ENCODE measurements at regions not wholly inside any gene's neighbourhood (a gene's known extent, or its start where the extent isn't known, plus 50 kb on each side); places are given as distances from the start of the nearest gene placed in this dataset.
"Not testable (repeated sequence)": the region's sequence is repeated elsewhere in the genome, so short reads cannot be mapped to it uniquely, and the experiment has no call there.

DNA sequence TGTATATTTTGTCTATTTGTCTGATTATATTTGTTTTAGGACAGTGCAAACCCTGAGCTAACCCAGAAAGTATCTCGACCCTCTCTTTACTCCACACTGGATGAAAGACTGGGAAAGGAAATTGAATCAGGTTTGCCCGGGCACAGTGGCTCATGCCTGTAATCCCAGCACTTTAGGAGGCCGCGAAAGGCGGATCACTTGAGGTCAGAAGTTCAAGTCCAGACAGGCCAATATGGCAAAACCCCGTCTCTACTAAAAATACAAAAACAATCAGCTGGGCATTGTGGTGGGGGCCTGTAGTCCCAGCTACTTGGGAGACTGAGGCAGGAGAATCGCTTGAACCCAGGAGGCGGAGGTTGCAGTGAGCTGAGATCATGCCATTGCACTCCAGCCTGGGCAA lies 234.2 kb downstream of the BAMBI start:
- ATAC-seq; H3K4me3 Mint-ChIP-seq; DNase-seq; H3K27me3 Mint-ChIP-seq; H3K27ac Mint-ChIP-seq; H3K36me3 Mint-ChIP-seq; CTCF ChIA-PET; H3K4me1 Mint-ChIP-seq; H3K9me3 Mint-ChIP-seq (ENCODE audit: low read depth): not testable (repeated sequence)

- DNase-seq (no peak), ATAC-seq (no peak)
- Mint-ChIP-seq H3K9me3 (ENCODE audit: low read depth) (no peaks in the 10 kb centered on the region), H3K27me3 (no peaks in the 10 kb centered on the region), H3K27ac (no peak overlapping the region), H3K4me3 (no peak overlapping the region), H3K36me3 (no peaks in the 10 kb centered on the region), H3K4me1 (no peaks in the 10 kb centered on the region)
- CTCF ChIA-PET = no interaction called here
Measured at GRCh38 chr10:28912017-28912783, 234.9 kb downstream of the BAMBI start.

- DNase-seq (no peak), ATAC-seq (no peak)
- Mint-ChIP-seq H3K27ac (no peak overlapping the region), H3K36me3 (no peaks in the 10 kb centered on the region), H3K4me1 (no peaks in the 10 kb centered on the region), H3K9me3 (ENCODE audit: low read depth) (no peaks in the 10 kb centered on the region), H3K27me3 (no peaks in the 10 kb centered on the region), H3K4me3 (no peak overlapping the region)
- CTCF ChIA-PET = no interaction called here
Measured at GRCh38 chr10:28913436-28914237, 236.3 kb downstream of the BAMBI start.

- Mint-ChIP-seq H3K36me3 (no peaks in the 10 kb centered on the region), H3K27ac (no peak overlapping the region), H3K9me3 (ENCODE audit: low read depth) (no peaks in the 10 kb centered on the region), H3K4me1 (no peaks in the 10 kb centered on the region), H3K27me3 (no peaks in the 10 kb centered on the region), H3K4me3 (no peak overlapping the region)
- CTCF ChIA-PET = no interaction called here
- ATAC-seq (no peak), DNase-seq (no peak)
Measured at GRCh38 chr10:28914701-28915100, 237.4 kb downstream of the BAMBI start.

GRCh38 chr10:28915989-28916588 lies 238.8 kb downstream of the BAMBI start:
- H3K4me3 Mint-ChIP-seq = no peak overlapping the region
- CTCF ChIA-PET = no interaction called here
- no peaks in the 10 kb centered on the region for H3K36me3 Mint-ChIP-seq
- DNase-seq (no peak), ATAC-seq (no peak)
- no peaks in the 10 kb centered on the region for H3K27me3 Mint-ChIP-seq
- H3K4me1 Mint-ChIP-seq = no peaks in the 10 kb centered on the region
- H3K27ac Mint-ChIP-seq = no peak overlapping the region
- no peaks in the 10 kb centered on the region for H3K9me3 Mint-ChIP-seq (ENCODE audit: low read depth)

GRCh38 chr10:28920091-28920490 lies 242.8 kb downstream of the BAMBI start:
- Mint-ChIP-seq H3K4me1 (no peaks in the 10 kb centered on the region), H3K36me3 (no peaks in the 10 kb centered on the region), H3K9me3 (ENCODE audit: low read depth) (no peaks in the 10 kb centered on the region), H3K27ac (no peak overlapping the region), H3K27me3 (peaks cover 4% of the 10 kb centered on the region), H3K4me3 (no peak overlapping the region)
- CTCF ChIA-PET = no interaction called here
- ATAC-seq (no peak), DNase-seq (no peak)

DNA sequence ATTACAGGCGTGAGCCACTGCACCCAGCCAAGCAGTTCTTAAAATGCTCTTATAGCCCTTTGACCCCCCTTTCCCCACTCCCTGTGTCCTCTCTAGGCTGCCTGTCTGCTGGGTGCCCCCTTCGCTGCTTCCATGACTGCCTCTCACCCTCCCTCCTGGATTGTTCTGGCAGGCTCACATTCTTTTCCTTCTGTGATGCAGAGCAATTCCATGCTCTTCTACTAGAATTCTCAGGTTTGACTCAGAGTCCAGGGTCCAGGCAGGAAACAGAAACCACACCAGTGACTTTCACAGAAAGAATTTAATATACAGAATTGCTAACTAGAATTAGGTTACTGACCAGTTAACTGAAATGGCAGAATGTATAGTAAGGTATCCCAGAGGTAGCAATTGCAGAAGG lies 244.8 kb downstream of the BAMBI start:
- Mint-ChIP-seq H3K4me1 (no peaks in the 10 kb centered on the region), H3K36me3 (no peaks in the 10 kb centered on the region), H3K27me3 (peaks cover 11% of the 10 kb centered on the region), H3K9me3 (ENCODE audit: low read depth) (no peaks in the 10 kb centered on the region), H3K4me3 (no peak overlapping the region), H3K27ac (no peak overlapping the region)
- CTCF ChIA-PET = no interaction called here
- DNase-seq (no peak), ATAC-seq (no peak)

GRCh38 chr10:28922861-28923260 lies 245.5 kb downstream of the BAMBI start:
- Mint-ChIP-seq H3K9me3 (ENCODE audit: low read depth) (no peaks in the 10 kb centered on the region), H3K36me3 (no peaks in the 10 kb centered on the region), H3K27me3 (peaks cover 11% of the 10 kb centered on the region), H3K4me3 (no peak overlapping the region), H3K4me1 (no peaks in the 10 kb centered on the region), H3K27ac (no peak overlapping the region)
- no peak for ATAC-seq
- no peak for DNase-seq
- CTCF ChIA-PET = no interaction called here

GRCh38 chr10:28924717-28925116 lies 247.4 kb downstream of the BAMBI start:
- H3K4me3 Mint-ChIP-seq = no peak overlapping the region
- CTCF ChIA-PET = interaction anchor here (0.7 kb wide), 1 partner anchor 7 kb away, joined by 3 read pairs; no protein-coding TSS in a partner anchor
- H3K27ac Mint-ChIP-seq = no peak overlapping the region

DNA sequence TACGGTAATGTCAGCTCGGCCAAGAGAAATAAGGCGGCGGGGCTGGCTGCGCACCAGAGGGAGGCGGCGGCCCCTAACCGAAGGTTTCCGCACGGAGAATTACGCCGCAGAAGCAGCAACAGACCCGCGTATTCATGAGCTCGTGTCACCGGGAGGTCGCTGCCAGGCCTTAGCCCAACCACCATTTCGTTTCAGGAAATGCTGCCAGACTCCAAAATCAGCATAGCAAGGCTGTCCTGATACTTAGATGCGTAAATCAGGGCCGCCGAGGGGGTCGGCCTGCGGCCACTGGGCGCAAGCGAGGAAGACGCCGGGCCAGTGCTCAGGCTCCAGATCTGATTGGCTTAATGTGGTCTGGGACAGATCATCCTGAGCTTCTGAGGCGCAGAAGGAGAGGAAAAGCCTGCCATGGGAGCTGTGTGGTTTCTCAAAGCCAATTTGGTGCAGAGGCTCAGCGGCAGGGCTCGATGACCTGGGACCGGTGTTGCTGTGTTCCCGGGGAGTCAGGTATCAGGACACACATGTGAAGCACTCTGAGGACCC lies 247.9 kb downstream of the BAMBI start:
- Mint-ChIP-seq H3K4me3 (no peak overlapping the region), H3K4me1 (no peaks in the 10 kb centered on the region), H3K36me3 (no peaks in the 10 kb centered on the region), H3K9me3 (ENCODE audit: low read depth) (no peaks in the 10 kb centered on the region), H3K27ac (no peak overlapping the region), H3K27me3 (peaks cover 11% of the 10 kb centered on the region)
- CTCF ChIA-PET = no interaction called here
- ATAC-seq (no peak), DNase-seq (no peak)

More at GRCh38 chr10:28924717-28925116, 247.4 kb downstream of the BAMBI start:
- Mint-ChIP-seq H3K9me3 (ENCODE audit: low read depth) (no peaks in the 10 kb centered on the region), H3K36me3 (no peaks in the 10 kb centered on the region), H3K27me3 (peaks cover 11% of the 10 kb centered on the region), H3K4me1 (no peaks in the 10 kb centered on the region)
- no peak for DNase-seq
- ATAC-seq = no peak

GRCh38 chr10:28926932-28927331 lies 249.6 kb downstream of the BAMBI start:
- Mint-ChIP-seq H3K9me3 (ENCODE audit: low read depth) (no peaks in the 10 kb centered on the region), H3K27ac (no peak overlapping the region), H3K27me3 (peaks cover 11% of the 10 kb centered on the region), H3K4me1 (no peaks in the 10 kb centered on the region), H3K36me3 (no peaks in the 10 kb centered on the region), H3K4me3 (no peak overlapping the region)
- DNase-seq (no peak), ATAC-seq (no peak)
- CTCF ChIA-PET = no interaction called here

DNA sequence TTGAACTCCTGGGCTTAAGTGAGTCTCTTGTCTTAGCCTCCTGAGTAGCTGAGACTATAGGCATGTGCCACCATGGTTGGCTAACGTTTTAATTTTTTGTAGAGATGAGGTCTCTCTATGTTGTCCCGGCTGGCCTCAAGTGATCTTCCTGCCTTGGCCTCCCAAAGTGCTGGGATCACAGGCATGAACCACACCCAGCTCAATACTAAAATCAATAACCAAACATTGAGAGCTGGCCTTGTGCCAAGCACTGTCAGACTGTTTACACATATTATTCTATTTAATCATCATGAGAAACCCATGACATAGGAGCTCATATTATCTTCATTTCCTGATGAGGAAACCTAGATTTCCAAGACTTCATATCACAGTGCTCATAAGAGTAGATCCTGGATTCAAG lies 251.2 kb downstream of the BAMBI start:
- peaks cover 11% of the 10 kb centered on the region for H3K27me3 Mint-ChIP-seq
- no peak for ATAC-seq
- no peaks in the 10 kb centered on the region for H3K9me3 Mint-ChIP-seq (ENCODE audit: low read depth)
- no peak for DNase-seq
- H3K27ac Mint-ChIP-seq = no peak overlapping the region
- no peaks in the 10 kb centered on the region for H3K36me3 Mint-ChIP-seq
- CTCF ChIA-PET = no interaction called here
- H3K4me1 Mint-ChIP-seq = no peaks in the 10 kb centered on the region
- H3K4me3 Mint-ChIP-seq = no peak overlapping the region

DNA sequence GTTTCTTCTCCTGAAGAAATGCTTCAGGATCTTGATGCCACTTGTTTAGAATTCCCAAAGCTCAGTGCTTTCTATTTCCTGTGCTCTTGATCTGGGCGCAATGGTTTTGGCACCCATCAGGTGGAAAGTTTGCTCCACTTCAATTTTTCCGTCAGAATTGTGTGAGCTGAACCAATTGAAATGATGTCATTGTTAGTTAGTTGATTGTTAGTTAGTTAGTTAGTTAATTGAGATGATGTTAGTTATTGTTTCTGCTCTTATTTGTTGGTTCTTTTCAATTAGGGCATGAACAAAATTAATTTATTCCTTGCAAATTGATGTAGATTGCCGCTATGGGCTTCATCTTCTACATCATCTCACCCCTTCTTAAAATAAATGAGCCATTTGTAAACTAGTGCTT lies 252.6 kb downstream of the BAMBI start:
- peaks cover 9% of the 10 kb centered on the region for H3K27me3 Mint-ChIP-seq
- no peaks in the 10 kb centered on the region for H3K36me3 Mint-ChIP-seq
- ATAC-seq (no peak), DNase-seq (no peak)
- no peaks in the 10 kb centered on the region for H3K4me1 Mint-ChIP-seq
- no peak overlapping the region for H3K27ac Mint-ChIP-seq
- no peak overlapping the region for H3K4me3 Mint-ChIP-seq
- no peaks in the 10 kb centered on the region for H3K9me3 Mint-ChIP-seq (ENCODE audit: low read depth)
- CTCF ChIA-PET = no interaction called here

Measured in activated CD8-positive, alpha-beta memory T cell treated with anti-CD3 and anti-CD28 coated beads, Interleukin-2, amount 10 ng/mL, durations not matched to agents 7 days and 5 days (primary cell).